Spinal cord (tissue), 9 donors: ENCODE measurements at regions not wholly inside any gene's neighbourhood (a gene's known extent, or its start where the extent isn't known, plus 50 kb on each side); places are given as distances from the start of the nearest gene placed in this dataset.
A peak's percentile ranks its signal among the peaks of the same experiment; 100 is the strongest.
"Not testable (repeated sequence)": the region's sequence is repeated elsewhere in the genome, so short reads cannot be mapped to it uniquely, and the experiment has no call there.

Source experiments
- DNase-seq, 6 donors: peaks; one replicate each; pipeline versions ENCODE4 v3.0.0 to v3.0.0-alpha.2; 2013 to 2015; ENCODE audit warnings: low spot score in 6 of 6, low read depth in 4 of 6
- H3K27ac ChIP-seq: one replicate; pipeline ENCODE4 v1.5.1; 2013; ENCODE audit warnings: low read depth, low read length, control low read depth
- H3K27me3 ChIP-seq: one replicate; pipeline ENCODE4 v1.6.1; 2013; ENCODE audit warnings: low read length; ENCODE audit not compliant: control insufficient read depth, insufficient read depth
- H3K36me3 ChIP-seq: one replicate; pipeline ENCODE4 v1.6.1; 2013; ENCODE audit warnings: low read length; ENCODE audit not compliant: control insufficient read depth, insufficient read depth
- H3K4me1 ChIP-seq: one replicate; pipeline ENCODE4 v1.6.1; 2013; ENCODE audit warnings: low read length; ENCODE audit not compliant: control insufficient read depth, insufficient read depth
- H3K4me3 ChIP-seq: one replicate; pipeline ENCODE4 v1.5.1; 2013; ENCODE audit warnings: low read depth, low read length, control low read depth
- H3K9me3 ChIP-seq: one replicate; pipeline ENCODE4 v1.6.1; 2013; ENCODE audit warnings: low read length; ENCODE audit not compliant: control insufficient read depth, insufficient read depth
- WGBS: methylation state at CpG from one replicate; pipeline ENCODE4 v1.1.5; 2013; ENCODE audit warnings: missing lambda C conversion rate; ENCODE audit not compliant: insufficient coverage; 5-methylcytosine and 5-hydroxymethylcytosine counted together
- donor health status: healthy.

DNA sequence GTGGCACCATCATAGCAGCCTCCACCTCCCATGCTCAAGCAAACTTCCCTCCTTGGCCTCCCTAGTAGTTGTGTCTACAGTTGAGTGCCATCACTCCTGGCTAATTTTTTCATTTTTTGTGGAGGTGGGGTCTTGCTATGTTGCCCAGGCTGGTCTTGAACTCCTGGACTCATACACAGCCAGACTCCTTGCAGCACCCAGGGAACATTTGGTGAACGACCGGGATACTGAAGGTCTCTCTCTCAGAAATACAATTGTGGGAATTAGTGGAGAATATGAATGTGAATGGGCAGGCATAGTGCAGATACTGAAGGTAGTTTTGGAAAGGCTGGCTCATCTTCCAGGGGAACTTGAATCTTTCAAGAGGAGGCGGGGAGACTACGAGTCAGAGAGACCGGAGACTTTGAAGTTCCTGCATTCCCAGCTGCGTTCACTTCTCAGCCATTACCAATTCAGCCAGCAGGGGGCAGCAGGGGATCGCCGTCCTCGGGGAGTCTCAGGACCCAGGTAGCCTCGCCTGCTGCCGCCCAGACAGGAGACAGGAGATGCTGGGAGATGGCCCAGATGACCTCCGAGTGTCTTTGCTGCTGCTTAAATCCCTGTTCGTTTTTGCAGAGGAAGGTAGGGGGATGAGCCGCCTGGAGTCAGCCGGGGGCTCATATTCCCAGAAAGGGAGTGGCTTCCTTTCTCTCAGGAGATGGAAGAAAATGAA, 68.6 kb downstream of the HAPSTR1 start:
- DNase-seq = peak in 4 of 6 donors; percentile 38 to 90 (median 68)
- H3K36me3 ChIP-seq = no peaks in the 10 kb centered on the region
- WGBS = 13% methylated on average over 13 of the region's 15 CpGs
- H3K27me3 ChIP-seq = no peaks in the 10 kb centered on the region
- peaks cover 4% of the 10 kb centered on the region for H3K4me1 ChIP-seq
- H3K4me3 ChIP-seq = no peak overlapping the region
- no peak overlapping the region for H3K27ac ChIP-seq
- H3K9me3 ChIP-seq = no peaks in the 10 kb centered on the region

DNA sequence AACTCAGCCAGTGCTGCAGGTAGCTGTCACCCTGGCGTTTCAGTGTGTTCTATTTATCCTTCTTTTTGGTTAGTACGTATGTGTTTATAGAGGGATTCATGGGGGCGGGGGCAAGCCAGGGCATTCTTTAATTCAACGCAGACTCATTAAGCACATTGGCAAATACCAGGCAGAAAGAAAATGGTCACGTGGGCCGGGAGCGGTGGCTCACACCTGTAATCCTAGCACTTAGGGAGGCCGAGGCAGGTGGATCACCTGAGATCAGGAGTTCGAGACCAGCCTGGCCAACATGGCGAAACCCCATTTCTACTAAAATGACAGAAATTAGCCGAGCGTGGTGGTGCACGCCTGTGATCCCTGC, 69.1 kb downstream of the HAPSTR1 start:
- no peaks in the 10 kb centered on the region for H3K9me3 ChIP-seq
- no peak overlapping the region for H3K27ac ChIP-seq
- no peaks in the 10 kb centered on the region for H3K27me3 ChIP-seq
- H3K36me3 ChIP-seq = no peaks in the 10 kb centered on the region
- no peak for DNase-seq
- H3K4me3 ChIP-seq = no peak overlapping the region
- H3K4me1 ChIP-seq = peaks cover 4% of the 10 kb centered on the region
- 100% methylated on average over 5 of the region's 13 CpGs for WGBS

GRCh38 chr16:9165681-9166080, 74.2 kb downstream of the HAPSTR1 start:
- H3K9me3 ChIP-seq = no peaks in the 10 kb centered on the region
- H3K27me3 ChIP-seq = no peaks in the 10 kb centered on the region
- no peak overlapping the region for H3K27ac ChIP-seq
- H3K4me3 ChIP-seq = no peak overlapping the region
- DNase-seq = peak in 1 of 6 donors; percentile 68
- WGBS = 72% methylated on average over 10 of the region's 10 CpGs
- H3K36me3 ChIP-seq = no peaks in the 10 kb centered on the region
- H3K4me1 ChIP-seq = no peaks in the 10 kb centered on the region

GRCh38 chr16:9166326-9166993, 75.0 kb downstream of the HAPSTR1 start:
- not testable (repeated sequence) for H3K27me3 ChIP-seq, DNase-seq
- 95% methylated on average over 3 of the region's 24 CpGs for WGBS

GRCh38 chr16:9169094-9169493, 77.7 kb downstream of the HAPSTR1 start:
- no peaks in the 10 kb centered on the region for H3K27me3 ChIP-seq
- H3K9me3 ChIP-seq = no peaks in the 10 kb centered on the region
- DNase-seq = no peak
- no peaks in the 10 kb centered on the region for H3K36me3 ChIP-seq
- H3K4me3 ChIP-seq = no peak overlapping the region
- H3K27ac ChIP-seq = no peak overlapping the region
- no peaks in the 10 kb centered on the region for H3K4me1 ChIP-seq
- WGBS = 67% methylated on average over 1 of the region's 7 CpGs

More at GRCh38 chr16:9166326-9166993, 75.0 kb downstream of the HAPSTR1 start:
- not testable (repeated sequence) for H3K36me3 ChIP-seq, H3K27ac ChIP-seq, H3K4me1 ChIP-seq, H3K4me3 ChIP-seq, H3K9me3 ChIP-seq

DNA sequence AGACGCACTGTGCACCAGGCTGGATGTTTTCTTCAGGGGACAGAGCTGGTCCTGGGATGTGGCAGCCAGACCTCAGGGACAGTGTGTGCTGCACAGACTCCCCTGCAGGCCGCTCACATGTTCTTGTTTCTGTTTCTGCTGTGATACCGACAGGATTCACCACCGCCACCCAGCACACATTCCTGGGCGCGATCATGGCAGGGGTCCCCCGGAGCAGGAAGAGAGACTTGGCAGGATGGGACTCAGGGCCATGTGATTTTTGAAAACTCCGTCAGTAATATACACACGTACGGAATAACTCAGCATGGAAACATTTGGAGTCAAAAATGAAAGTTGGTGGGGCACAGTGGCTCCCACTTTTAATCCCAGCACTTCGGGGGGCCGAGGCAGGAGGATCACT, 79.0 kb downstream of the HAPSTR1 start:
- WGBS = 88% methylated on average over 8 of the region's 12 CpGs
- DNase-seq = no peak
- Histone ChIP-seq H3K36me3 (no peaks in the 10 kb centered on the region), H3K27me3 (no peaks in the 10 kb centered on the region), H3K27ac (no peak overlapping the region), H3K4me3 (no peak overlapping the region), H3K9me3 (no peaks in the 10 kb centered on the region), H3K4me1 (no peaks in the 10 kb centered on the region)

DNA sequence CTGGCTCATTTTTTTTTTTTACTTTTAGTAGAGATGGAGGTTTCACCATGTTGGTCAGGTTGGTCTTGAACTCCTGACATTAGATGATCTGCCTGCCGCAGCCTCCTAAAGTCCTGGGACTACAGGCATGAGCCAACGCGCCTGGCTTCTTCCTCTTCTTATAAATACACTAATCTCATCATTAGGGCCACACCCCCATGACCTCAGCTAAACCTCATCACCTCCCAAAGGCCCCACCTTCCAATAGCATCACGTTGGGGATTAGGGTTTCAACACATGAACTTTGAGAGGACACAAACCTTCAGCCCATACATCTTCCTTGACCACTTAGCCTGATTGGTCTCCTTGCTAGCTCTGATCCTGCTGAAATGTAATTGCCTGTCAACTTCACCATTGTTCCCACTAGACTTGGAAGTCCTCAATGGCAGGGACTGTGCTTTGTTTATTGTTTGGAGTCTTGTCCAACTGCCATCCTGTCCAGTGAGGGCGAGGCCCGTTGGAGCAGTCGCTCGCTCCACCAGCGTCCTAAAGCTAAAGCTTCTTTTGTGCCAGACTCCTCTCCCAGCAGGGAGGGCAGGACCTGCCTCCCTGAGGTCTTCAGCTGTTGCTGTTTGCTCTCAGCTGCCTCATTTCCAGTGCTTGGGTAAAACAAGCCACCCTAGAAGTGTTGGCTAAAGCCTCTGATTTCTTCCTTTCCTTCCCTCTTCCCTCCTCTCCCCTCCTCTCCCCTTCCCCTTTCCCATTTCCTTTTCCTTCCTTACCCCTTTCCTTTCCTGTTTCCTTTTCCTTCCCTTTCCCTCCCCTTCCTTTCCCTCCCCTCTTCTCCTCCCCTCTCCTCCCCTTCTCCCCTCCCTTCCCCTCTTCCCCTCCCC, 85.3 kb downstream of the HAPSTR1 start:
- no peak overlapping the region for H3K4me3 ChIP-seq

GRCh38 chr16:9177861-9178260, 86.4 kb downstream of the HAPSTR1 start:
- 100% methylated on average over 1 of the region's 6 CpGs for WGBS
- Histone ChIP-seq H3K9me3 (no peaks in the 10 kb centered on the region), H3K27me3 (no peaks in the 10 kb centered on the region), H3K27ac (no peak overlapping the region), H3K36me3 (no peaks in the 10 kb centered on the region), H3K4me1 (peaks cover 7% of the 10 kb centered on the region), H3K4me3 (no peak overlapping the region)
- no peak for DNase-seq

More for the DNA sequence above, 85.3 kb downstream of the HAPSTR1 start:
- no peaks in the 10 kb centered on the region for H3K36me3 ChIP-seq
- no peaks in the 10 kb centered on the region for H3K27me3 ChIP-seq
- H3K9me3 ChIP-seq = no peaks in the 10 kb centered on the region
- WGBS = 28% methylated on average over 6 of the region's 9 CpGs
- H3K27ac ChIP-seq = no peak overlapping the region
- peak in 1 of 6 donors; percentile 23 for DNase-seq
- peaks cover 7% of the 10 kb centered on the region for H3K4me1 ChIP-seq

DNA sequence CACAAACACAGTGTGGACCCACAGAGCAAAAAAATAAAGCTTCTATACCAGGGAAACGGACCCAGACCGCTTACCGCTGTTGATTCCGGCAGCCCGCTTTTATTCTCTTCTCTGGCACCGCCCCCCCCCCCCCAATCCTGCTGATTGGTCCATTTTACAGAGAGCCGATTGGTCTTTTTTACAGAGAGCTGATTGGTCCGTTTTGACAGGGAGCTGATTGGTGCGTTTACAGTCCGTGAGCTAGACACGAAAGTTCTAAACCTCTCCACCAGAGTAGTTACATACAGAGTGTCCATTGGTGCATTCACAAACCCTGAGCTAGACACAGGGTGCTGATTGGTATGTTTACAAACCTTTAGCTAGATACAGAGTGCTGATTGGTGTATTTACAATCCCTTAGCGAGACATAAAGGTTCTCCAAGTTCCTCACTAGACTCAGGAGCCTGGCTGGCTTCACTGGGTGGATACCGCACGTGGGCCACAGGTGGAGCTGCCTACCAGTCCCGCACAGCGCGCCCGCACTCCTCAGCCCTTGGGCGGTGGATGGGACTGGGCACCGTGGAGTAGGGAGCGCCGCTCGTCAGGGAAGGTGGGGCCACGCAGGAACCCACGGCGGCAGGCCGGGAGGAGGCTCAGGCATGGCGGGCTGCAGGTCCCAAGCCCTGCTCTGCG, 92.4 kb downstream of the HAPSTR1 start:
- DNase-seq = no peak
- Histone ChIP-seq H3K4me1 (no peaks in the 10 kb centered on the region), H3K36me3 (no peaks in the 10 kb centered on the region), H3K27me3 (no peaks in the 10 kb centered on the region), H3K4me3 (no peak overlapping the region), H3K27ac (no peak overlapping the region), H3K9me3 (no peaks in the 10 kb centered on the region)
- WGBS = 86% methylated on average over 23 of the region's 29 CpGs
